Osteoblast (primary cell): ENCODE measurements at regions not wholly inside any gene's neighbourhood (a gene's known extent, or its start where the extent isn't known, plus 50 kb on each side); places are given as distances from the start of the nearest gene placed in this dataset.

Experiments used
- DNase-seq: peaks from one replicate; pipeline ENCODE4 v3.0.0; 2011; ENCODE audit warnings: low spot score, mixed read lengths; ENCODE audit not compliant: insufficient read length; ENCODE audit errors: missing footprints
- H2AFZ ChIP-seq: 2 replicates; pipeline ENCODE4 v1.6.0; 2011; ENCODE audit warnings: mild to moderate bottlenecking, low read length
- H3K27ac ChIP-seq: 2 replicates; pipeline ENCODE4 v1.5.1; 2011; ENCODE audit warnings: mild to moderate bottlenecking, low read depth, low read length, moderate library complexity
- H3K27me3 ChIP-seq: 2 replicates; pipeline ENCODE4 v1.6.0; 2012; ENCODE audit warnings: mild to moderate bottlenecking, control low read depth, inconsistent platforms, low read length, moderate library complexity; ENCODE audit not compliant: insufficient read depth
- H3K36me3 ChIP-seq: 2 replicates; pipeline ENCODE4 v1.5.1; 2011; ENCODE audit warnings: mild to moderate bottlenecking, low read length, control low read depth, moderate library complexity; ENCODE audit not compliant: insufficient read depth
- H3K4me1 ChIP-seq: 2 replicates; pipeline ENCODE4 v1.5.1; 2011; ENCODE audit warnings: mild to moderate bottlenecking, low read length, control low read depth, moderate library complexity; ENCODE audit not compliant: insufficient read depth
- H3K4me2 ChIP-seq: 2 replicates; pipeline ENCODE4 v1.6.0; 2011; ENCODE audit warnings: mild to moderate bottlenecking, low read length; ENCODE audit not compliant: insufficient read depth
- H3K4me3 ChIP-seq: fragments of 200-600 bp; sonication (generic); 3 replicates; pipeline ENCODE4 v1.5.1; 2012; ENCODE audit warnings: mild to moderate bottlenecking, low read length, inconsistent platforms; ENCODE audit not compliant: insufficient read depth
- H3K79me2 ChIP-seq: 2 replicates; pipeline ENCODE4 v1.6.0; 2012; ENCODE audit warnings: mild to moderate bottlenecking, low read length, control low read depth, inconsistent platforms; ENCODE audit not compliant: insufficient read depth
- H3K9me3 ChIP-seq: 2 replicates; pipeline ENCODE4 v1.5.1; 2011; ENCODE audit warnings: low read depth, low read length, control low read depth
- H4K20me1 ChIP-seq: 2 replicates; pipeline ENCODE4 v1.6.0; 2012; ENCODE audit warnings: mild to moderate bottlenecking, low read length, control low read depth; ENCODE audit not compliant: insufficient read depth
- TF ChIP-seq, protein P1 (sequence below): IDR thresholded peaks from 2 replicates; pipeline ENCODE4 v1.5.1; 2011; ENCODE audit warnings: mild to moderate bottlenecking, low read depth, low read length, moderate library complexity; ENCODE audit errors: extremely low read depth

DNA sequence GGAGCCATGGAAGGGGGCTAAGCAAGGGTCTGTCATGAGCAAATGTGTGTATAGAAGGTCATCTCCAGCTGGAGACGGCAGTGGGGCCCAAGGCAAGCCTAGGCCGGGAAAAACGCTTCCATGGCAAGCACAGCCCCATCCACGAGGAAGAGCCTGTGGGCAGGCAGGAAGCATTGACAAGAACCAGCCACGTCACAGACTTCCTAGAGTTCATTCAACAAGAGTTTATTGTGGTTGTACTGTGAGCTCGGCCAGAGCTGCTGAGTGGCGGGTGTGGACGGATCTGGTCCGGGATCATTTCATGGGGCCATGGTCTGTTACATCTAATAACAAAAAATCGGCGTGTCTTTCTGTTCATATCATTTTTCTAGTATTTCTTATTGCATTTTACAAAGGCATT is 311.7 kb downstream of the TMEM121 start:
- DNase-seq: peak; percentile 51

DNA sequence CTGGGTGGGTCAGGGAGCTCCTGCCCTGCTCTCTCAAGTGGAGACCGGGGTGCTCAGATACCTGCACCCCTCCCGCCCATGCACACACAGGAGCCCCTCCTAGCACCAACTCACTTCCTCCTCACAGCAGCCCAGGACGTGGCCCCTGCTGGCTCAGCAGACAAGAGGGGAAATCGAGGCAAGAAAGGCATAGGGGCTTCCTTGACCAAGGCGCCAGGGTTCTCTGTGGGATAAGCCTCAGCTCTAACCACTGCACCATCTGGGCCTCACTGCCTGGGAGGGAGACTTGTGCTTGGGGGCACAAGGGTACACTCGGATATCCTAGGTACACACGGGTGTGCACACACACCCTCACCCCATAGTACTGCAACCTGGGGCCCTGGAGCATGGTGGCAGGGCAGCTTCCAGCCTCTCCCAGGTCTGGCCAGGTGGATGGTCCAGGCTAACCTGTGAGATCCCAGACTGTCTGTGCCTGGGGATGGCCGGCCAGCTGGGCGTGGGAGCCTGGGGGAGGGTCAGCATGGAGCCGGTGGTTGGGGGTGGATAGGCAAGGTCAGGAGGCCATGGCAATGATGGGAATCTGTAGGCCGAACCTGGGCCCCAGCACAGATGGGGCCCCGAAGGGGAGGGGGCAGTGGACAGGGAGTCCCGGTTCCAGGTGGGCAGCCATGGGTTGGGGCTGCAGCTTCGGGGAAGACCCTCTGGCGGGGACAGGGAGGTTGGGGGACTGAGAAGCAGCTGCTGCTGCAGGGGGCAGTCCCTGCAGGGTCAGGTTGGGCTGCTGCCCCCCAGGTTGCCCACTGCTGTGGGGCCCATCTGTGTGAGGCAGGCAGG is 312.4 kb downstream of the TMEM121 start:
- no peak overlapping the region for H3K27ac ChIP-seq
- TF ChIP-seq, protein P1, sequence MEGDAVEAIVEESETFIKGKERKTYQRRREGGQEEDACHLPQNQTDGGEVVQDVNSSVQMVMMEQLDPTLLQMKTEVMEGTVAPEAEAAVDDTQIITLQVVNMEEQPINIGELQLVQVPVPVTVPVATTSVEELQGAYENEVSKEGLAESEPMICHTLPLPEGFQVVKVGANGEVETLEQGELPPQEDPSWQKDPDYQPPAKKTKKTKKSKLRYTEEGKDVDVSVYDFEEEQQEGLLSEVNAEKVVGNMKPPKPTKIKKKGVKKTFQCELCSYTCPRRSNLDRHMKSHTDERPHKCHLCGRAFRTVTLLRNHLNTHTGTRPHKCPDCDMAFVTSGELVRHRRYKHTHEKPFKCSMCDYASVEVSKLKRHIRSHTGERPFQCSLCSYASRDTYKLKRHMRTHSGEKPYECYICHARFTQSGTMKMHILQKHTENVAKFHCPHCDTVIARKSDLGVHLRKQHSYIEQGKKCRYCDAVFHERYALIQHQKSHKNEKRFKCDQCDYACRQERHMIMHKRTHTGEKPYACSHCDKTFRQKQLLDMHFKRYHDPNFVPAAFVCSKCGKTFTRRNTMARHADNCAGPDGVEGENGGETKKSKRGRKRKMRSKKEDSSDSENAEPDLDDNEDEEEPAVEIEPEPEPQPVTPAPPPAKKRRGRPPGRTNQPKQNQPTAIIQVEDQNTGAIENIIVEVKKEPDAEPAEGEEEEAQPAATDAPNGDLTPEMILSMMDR: no peak
- no peak overlapping the region for H3K4me2 ChIP-seq
- no peaks in the 10 kb centered on the region for H3K79me2 ChIP-seq
- no peak overlapping the region for H3K4me3 ChIP-seq
- no peaks in the 10 kb centered on the region for H3K4me1 ChIP-seq
- H3K36me3 ChIP-seq: no peaks in the 10 kb centered on the region
- DNase-seq: peak; percentile 47
- no peak overlapping the region for H2AFZ ChIP-seq
- no peaks in the 10 kb centered on the region for H3K9me3 ChIP-seq
- H4K20me1 ChIP-seq: no peaks in the 10 kb centered on the region
- no peaks in the 10 kb centered on the region for H3K27me3 ChIP-seq

More for the DNA sequence above, 311.7 kb downstream of the TMEM121 start:
- Histone ChIP-seq H3K4me2 (no peak overlapping the region), H3K4me3 (no peak overlapping the region), H3K36me3 (no peaks in the 10 kb centered on the region), H3K27me3 (no peaks in the 10 kb centered on the region), H2AFZ (no peak overlapping the region), H3K9me3 (no peaks in the 10 kb centered on the region), H3K27ac (no peak overlapping the region), H3K4me1 (no peaks in the 10 kb centered on the region), H4K20me1 (no peaks in the 10 kb centered on the region), H3K79me2 (no peaks in the 10 kb centered on the region)
- TF ChIP-seq, protein P1: no peak

DNA sequence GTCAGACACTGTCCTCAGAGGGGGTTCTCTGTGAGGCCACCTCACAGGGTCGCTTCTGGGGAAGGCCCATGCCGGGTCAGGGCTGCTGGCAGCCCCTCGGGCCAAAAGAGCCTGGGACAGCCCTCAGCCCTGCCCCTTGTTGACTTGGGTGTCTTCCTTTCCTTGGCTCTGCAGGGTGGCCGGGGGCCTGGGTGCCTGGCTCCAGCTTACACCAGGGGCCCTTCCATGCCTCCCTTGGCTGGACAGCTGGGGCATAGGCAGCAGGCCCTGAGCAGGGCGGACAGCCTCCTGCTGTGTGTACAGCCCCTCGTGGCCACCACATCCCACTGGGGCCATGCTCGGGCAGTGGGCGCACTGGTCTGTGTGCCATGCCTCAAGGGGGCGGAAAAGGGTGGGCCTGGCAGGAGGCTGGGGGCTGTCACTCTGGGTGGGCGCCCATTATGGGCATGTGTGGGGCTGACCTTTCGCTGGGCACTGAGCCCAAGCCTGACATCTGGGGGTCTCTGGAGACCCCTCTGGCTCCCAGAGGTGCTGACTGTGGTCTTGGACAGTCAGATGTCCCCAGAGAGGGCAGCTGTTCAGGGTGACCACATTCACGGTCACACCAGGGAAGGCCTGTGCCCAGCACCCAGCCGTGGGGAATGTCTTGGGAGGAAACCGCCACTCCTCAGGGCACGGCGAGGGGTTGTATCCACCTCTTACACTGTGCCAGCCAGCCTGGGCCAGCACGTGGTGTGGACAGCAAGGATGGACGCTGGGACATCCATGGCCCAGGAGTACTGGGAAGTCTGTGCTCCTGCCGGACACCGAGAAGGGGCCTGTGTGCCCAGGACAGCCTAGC is 313.3 kb downstream of the TMEM121 start:
- Histone ChIP-seq H3K9me3 (no peaks in the 10 kb centered on the region), H3K27ac (no peak overlapping the region), H4K20me1 (no peaks in the 10 kb centered on the region), H3K4me1 (no peaks in the 10 kb centered on the region), H2AFZ (no peak overlapping the region), H3K79me2 (no peaks in the 10 kb centered on the region), H3K4me3 (no peak overlapping the region), H3K4me2 (no peak overlapping the region), H3K27me3 (no peaks in the 10 kb centered on the region), H3K36me3 (no peaks in the 10 kb centered on the region)
- TF ChIP-seq, protein P1: no peak
- DNase-seq: peak; percentile 51
